Esophagus muscularis mucosa (tissue), 4 donors: ENCODE measurements at regions not wholly inside any gene's neighbourhood (a gene's known extent, or its start where the extent isn't known, plus 50 kb on each side); places are given as distances from the start of the nearest gene placed in this dataset.
"Not testable (repeated sequence)": the region's sequence is repeated elsewhere in the genome, so short reads cannot be mapped to it uniquely, and the experiment has no call there.

ENCODE experiments used
- DNase-seq: peaks from one replicate; pipeline ENCODE4 v3.0.0-alpha.2; 2017; ENCODE audit errors: extremely low spot score
- H3K27ac ChIP-seq, 4 donors: fragments of 200-600 bp; sonication (generic); replicated peaks in 1 of 4; 1 replicate in 3 of 4; 2 replicates in 1 of 4; pipeline ENCODE4 v1.5.1; 2016 to 2019; ENCODE audit warnings: mild to moderate bottlenecking in 1 of 4
- H3K27me3 ChIP-seq, 4 donors: fragments of 200-600 bp; sonication (generic); one replicate each; pipeline versions ENCODE4 v1.5.1 to v1.6.0; 2016 to 2019
- H3K36me3 ChIP-seq, 4 donors: fragments of 200-600 bp; sonication (generic); one replicate each; pipeline ENCODE4 v1.5.1; 2016 to 2019
- H3K4me1 ChIP-seq, 4 donors: fragments of 200-600 bp; sonication (generic); one replicate each; pipeline ENCODE4 v1.5.1; 2016 to 2019
- H3K4me3 ChIP-seq, 4 donors: fragments of 200-600 bp; sonication (generic); 1 replicate in 2 of 4; 2 replicates in 2 of 4; pipeline ENCODE4 v1.5.1; 2016 to 2019; ENCODE audit warnings: mild to moderate bottlenecking in 4 of 4, moderate library complexity in 1 of 4
- H3K9me3 ChIP-seq, 4 donors: fragments of 200-600 bp; sonication (generic); 1 replicate in 3 of 4; 2 replicates in 1 of 4; pipeline ENCODE4 v1.5.1; 2016 to 2019
- EP300 ChIP-seq: sonication (generic); formaldehyde crosslinking; IDR thresholded peaks from one replicate; pipeline ENCODE4 v1.6.1; 2017; ENCODE audit warnings: antibody characterized with exemption
- POLR2A ChIP-seq: fragments of 450-650 bp; IDR thresholded peaks from one replicate; pipeline ENCODE4 v1.6.1; 2017; ENCODE audit warnings: antibody characterized with exemption, moderate library complexity, mild to moderate bottlenecking, low read depth
- POLR2AphosphoS5 ChIP-seq, 2 donors: sonication (generic); formaldehyde crosslinking; IDR thresholded peaks; one replicate each; pipeline ENCODE4 v1.6.1; 2017; ENCODE audit warnings: antibody characterized with exemption in 2 of 2
- WGBS: methylation state at CpG from one replicate; pipeline ENCODE4 v1.1.5; 2018; 5-methylcytosine and 5-hydroxymethylcytosine counted together
- intact Hi-C: fragments of 100-400 bp; cut with DNase I; formaldehyde crosslinking; loops from one replicate; pipeline ENCODE4 v1.15.1; 2023
- TF ChIP-seq, protein P1 (sequence below), 3 experiments: fragments of 200-600 bp in 2 of 3; fragments of 450-650 bp in 1 of 3; sonication (generic) in 2 of 3; IDR thresholded peaks; one replicate each; pipeline ENCODE4 v1.5.1; 2017 to 2019; ENCODE audit warnings: antibody characterized with exemption in 3 of 3, mild to moderate bottlenecking in 2 of 3, moderate library complexity in 1 of 3

DNA sequence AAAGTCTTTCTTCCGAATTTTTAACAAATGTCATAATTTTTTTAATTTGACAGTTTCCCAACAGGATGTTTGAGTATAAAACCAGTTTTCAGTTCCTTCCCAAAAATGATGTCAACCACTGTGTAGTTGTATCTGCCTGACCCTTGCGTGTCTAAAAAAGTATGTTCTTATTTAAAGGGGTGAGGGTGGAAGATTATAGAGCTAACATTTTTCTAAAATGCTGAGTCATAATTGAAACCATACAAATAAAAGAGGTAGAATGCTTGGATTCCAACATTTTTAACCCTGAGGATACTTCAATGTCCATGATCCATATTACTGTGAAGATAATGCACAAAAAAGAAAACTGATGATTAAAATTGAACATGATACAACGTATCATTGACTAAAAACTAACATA, 1388.8 kb downstream of the UQCRFS1 start:
- Histone ChIP-seq H3K27ac (no peak overlapping the region), H3K4me1 (no peaks in the 10 kb centered on the region), H3K9me3 (no peaks in the 10 kb centered on the region), H3K36me3 (no peaks in the 10 kb centered on the region), H3K4me3 (no peak overlapping the region), H3K27me3 (no peaks in the 10 kb centered on the region)
- intact Hi-C loops = no loop called here
- no peak for DNase-seq
- TF ChIP-seq POLR2AphosphoS5 (IDR thresholded peaks at IDR 0.05) (no peak), EP300 (no peak), POLR2A (no peak)
- TF ChIP-seq, protein P1, sequence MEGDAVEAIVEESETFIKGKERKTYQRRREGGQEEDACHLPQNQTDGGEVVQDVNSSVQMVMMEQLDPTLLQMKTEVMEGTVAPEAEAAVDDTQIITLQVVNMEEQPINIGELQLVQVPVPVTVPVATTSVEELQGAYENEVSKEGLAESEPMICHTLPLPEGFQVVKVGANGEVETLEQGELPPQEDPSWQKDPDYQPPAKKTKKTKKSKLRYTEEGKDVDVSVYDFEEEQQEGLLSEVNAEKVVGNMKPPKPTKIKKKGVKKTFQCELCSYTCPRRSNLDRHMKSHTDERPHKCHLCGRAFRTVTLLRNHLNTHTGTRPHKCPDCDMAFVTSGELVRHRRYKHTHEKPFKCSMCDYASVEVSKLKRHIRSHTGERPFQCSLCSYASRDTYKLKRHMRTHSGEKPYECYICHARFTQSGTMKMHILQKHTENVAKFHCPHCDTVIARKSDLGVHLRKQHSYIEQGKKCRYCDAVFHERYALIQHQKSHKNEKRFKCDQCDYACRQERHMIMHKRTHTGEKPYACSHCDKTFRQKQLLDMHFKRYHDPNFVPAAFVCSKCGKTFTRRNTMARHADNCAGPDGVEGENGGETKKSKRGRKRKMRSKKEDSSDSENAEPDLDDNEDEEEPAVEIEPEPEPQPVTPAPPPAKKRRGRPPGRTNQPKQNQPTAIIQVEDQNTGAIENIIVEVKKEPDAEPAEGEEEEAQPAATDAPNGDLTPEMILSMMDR (IDR thresholded peaks at IDR 0.05) = no peak
- WGBS = 67% methylated on average over 3 of the region's 3 CpGs

DNA sequence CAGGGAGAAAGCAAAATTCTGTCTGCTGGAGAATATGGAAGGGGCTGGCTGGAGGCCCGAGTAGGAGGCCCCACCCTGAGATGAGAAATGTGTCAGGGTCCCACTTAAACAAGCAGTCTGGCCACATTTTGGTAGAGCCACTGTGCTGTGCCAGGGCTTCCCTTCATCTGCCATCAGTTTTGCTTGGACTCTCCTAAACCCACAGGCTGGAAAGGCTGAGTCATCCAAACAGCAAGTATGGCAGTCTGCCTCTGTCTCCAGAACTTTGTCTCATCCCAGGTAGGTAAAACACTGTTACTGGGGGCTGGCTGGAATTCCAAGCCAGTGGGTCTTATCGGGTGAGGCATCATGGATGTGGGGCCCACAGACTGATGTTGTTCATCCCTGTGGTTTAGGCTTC, 1390.6 kb downstream of the UQCRFS1 start:
- no peak for DNase-seq
- H3K36me3 ChIP-seq = no peaks in the 10 kb centered on the region
- intact Hi-C loops = no loop called here
- WGBS = 88% methylated on average over 1 of the region's 2 CpGs
- no peak overlapping the region for H3K4me3 ChIP-seq
- H3K27ac ChIP-seq = no peak overlapping the region
- H3K4me1 ChIP-seq = no peaks in the 10 kb centered on the region
- TF ChIP-seq EP300 (no peak), POLR2A (no peak), POLR2AphosphoS5 (IDR thresholded peaks at IDR 0.05) (no peak)
- TF ChIP-seq, protein P1 (IDR thresholded peaks at IDR 0.05) = no peak
- H3K9me3 ChIP-seq = no peaks in the 10 kb centered on the region
- no peaks in the 10 kb centered on the region for H3K27me3 ChIP-seq

DNA sequence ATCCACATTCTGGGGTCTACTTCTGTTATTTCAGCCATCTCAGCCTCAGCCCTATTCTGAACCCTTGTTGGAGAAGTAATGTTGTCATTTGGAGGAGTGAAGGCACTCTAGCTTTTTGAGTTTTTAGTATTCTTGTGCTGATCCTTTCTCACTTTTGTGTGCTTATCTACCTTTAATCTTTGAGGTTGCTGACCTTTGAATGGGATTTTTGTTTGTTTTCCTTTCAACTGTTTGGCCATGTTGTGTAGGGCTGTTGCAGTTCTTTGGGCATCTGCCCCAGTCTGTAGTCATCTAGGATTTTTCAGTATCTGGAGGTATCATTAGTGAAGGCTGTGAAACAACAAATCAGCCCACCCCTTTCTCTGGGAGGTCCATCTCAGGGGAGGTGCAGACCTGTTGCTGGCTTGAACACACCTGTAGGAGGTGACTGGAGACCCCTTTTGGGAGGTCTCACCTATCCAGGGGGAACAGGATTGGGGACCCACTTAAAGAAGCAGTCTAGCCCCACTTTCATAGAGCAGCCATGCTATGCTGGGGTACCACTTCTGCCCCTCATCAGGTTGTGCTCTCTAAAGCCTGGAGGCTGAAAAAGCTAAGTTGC, 1391.4 kb downstream of the UQCRFS1 start:
- TF ChIP-seq, protein P1 (IDR thresholded peaks at IDR 0.05) = no peak
- no peak for TF ChIP-seq POLR2AphosphoS5 (IDR thresholded peaks at IDR 0.05)
- no peak for TF ChIP-seq EP300
- no peak for TF ChIP-seq POLR2A

DNA sequence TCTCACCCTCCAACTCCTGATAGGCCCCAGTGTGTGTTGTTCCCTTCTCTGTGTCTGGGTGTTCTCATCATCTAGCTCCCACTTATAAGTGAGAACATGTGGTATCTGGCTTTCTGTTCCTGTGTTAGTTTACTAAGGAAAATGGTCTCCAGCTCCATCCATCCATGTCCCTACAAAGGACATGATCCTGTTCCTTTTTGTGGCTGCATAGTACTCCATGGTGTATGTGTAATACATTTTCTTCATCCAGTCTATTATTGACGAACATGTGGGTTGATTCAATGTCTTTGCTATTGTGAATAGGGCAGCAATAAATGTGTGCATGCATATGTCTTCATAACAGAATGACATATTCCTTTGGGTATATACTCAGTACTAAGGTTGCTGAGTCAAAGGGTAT, 1397.0 kb downstream of the UQCRFS1 start:
- TF ChIP-seq POLR2A (no peak), EP300 (no peak), POLR2AphosphoS5 (IDR thresholded peaks at IDR 0.05) (no peak)
- TF ChIP-seq, protein P1 (IDR thresholded peaks at IDR 0.05) = no peak
- 63% methylated on average over 1 of the region's 1 CpG for WGBS
- H3K36me3 ChIP-seq = no peaks in the 10 kb centered on the region
- no peak for DNase-seq
- no peaks in the 10 kb centered on the region for H3K4me1 ChIP-seq
- intact Hi-C loops = no loop called here
- no peaks in the 10 kb centered on the region for H3K9me3 ChIP-seq
- H3K4me3 ChIP-seq = no peak overlapping the region
- H3K27ac ChIP-seq = no peak overlapping the region
- no peaks in the 10 kb centered on the region for H3K27me3 ChIP-seq

More for the DNA sequence above, 1391.4 kb downstream of the UQCRFS1 start:
- no peaks in the 10 kb centered on the region for H3K36me3 ChIP-seq
- H3K27ac ChIP-seq = no peak overlapping the region
- H3K9me3 ChIP-seq = no peaks in the 10 kb centered on the region
- intact Hi-C loops = no loop called here
- H3K4me1 ChIP-seq = no peaks in the 10 kb centered on the region
- DNase-seq = no peak
- H3K27me3 ChIP-seq = no peaks in the 10 kb centered on the region
- H3K4me3 ChIP-seq = no peak overlapping the region

DNA sequence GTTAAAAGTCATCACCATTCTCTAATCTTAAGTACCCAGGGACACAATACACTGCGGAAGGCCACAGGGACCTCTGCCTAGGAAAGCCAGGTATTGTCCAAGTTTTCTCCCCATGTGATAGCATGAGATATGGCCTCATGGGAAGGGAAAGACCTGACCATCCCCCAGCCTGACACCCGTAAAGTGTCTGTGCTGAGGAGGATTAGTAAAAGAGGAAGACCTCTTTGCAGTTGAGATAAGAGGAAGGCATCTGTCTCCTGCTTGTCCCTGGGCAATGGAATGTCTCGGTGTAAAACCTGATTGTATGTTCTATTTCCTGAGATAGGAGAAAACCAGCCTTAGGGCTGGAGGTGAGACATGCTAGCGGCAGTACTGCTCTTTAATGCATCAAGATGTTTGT, 1398.1 kb downstream of the UQCRFS1 start:
- H3K4me1 ChIP-seq, intact Hi-C loops, DNase-seq, H3K4me3 ChIP-seq, H3K27me3 ChIP-seq, H3K9me3 ChIP-seq, H3K36me3 ChIP-seq, H3K27ac ChIP-seq: not testable (repeated sequence)
- WGBS = 84% methylated on average over 4 of the region's 4 CpGs

DNA sequence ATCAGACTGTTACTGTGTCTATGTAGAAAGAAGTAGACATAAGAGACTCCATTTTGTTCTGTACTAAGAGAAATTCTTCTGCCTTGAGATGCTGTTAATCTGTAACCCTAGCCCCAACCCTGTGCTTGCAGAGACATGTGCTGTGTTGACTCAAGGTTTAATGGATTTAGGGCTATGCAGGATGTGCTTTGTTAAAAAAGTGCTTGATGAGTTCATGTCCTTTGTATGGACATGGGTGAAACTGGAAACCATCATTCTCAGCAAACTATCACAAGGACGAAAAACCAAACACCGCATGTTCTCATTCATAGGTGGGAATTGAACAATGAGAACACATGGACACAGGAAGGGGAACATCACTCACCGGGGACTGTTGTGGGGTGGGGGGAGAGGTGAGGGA, 1398.7 kb downstream of the UQCRFS1 start:
- intact Hi-C loops, H3K9me3 ChIP-seq, H3K4me3 ChIP-seq, DNase-seq, H3K4me1 ChIP-seq, H3K36me3 ChIP-seq, H3K27ac ChIP-seq, H3K27me3 ChIP-seq: not testable (repeated sequence)
- 94% methylated on average over 3 of the region's 3 CpGs for WGBS
